ENCODE measurements at regions not wholly inside any gene's neighbourhood (a gene's known extent, or its start where the extent isn't known, plus 50 kb on each side); places are given as distances from the start of the nearest gene placed in this dataset.
A peak's percentile ranks its signal among the peaks of the same experiment; 100 is the strongest.

DNA sequence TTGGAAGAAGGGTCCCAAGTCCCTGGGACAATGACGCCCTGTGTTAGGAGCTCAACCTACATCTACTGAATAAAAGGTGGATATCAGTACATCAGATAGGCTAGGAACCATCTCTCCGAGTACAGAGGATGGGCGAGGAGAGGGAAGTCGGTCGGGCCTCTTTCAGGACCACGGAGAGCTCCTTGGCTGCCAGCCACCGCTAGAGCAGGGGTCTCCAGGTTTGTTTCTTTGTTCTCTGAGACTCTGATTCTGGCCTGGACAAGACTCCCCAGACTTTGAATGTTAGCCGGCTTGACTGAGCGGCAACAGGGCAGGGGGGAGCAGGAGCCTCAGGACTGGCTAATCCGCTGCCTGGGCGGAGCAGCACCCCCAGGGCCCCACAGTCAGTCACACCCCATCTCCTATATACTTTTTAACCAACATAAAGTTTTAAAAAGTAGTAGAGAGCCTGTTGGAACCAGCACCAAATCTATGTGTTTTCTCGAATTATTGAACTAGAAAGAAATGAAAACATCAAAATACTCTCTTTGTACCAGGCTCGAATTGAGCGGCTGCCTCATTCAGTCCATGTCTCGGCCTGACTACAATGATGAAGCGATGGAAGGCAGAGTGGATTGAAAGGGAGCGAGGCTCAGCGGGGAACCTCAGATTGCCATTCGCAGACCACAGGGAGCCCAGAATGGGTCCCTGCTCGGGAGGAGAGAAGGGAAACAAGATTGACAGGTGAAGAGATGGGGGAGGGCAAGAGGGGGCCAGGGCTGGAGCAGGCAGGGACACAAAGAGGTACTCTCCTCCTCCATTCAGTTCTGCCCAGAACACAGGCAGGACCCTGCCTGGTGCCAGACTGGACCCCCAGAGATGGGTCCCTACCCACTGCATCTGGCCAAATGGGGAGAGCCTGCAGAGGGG is 131.6 kb downstream of the TPRA1 start:
- peak; percentile 71 for DNase-seq

DNA sequence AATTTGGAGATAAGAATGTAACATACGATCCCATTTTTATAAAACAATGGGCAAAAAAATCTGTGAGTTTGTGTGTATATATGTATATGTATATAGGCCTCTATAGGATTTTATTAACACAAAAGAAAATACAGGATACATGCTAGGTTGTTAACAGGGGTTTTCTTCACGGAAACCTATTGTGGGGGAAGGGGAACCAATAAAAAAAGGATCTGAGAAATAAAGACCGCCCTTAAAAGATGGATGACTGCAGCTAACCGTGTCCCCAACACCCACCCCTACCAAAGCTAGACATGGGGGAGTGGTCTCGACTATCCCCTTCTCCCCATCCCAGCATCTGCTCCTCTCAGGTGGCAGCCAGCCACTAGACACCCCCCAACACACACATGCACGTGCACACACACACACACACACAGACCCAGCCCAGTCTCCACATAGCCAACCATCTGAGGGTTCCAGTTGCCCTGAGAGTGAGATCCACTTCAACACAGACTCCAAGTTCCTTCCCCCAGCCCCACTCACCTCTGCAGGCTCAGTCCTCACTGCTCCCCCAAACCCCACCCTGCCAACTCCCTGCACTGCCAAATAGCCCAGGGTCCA is 132.9 kb downstream of the TPRA1 start:
- DNase-seq = no peak

DNA sequence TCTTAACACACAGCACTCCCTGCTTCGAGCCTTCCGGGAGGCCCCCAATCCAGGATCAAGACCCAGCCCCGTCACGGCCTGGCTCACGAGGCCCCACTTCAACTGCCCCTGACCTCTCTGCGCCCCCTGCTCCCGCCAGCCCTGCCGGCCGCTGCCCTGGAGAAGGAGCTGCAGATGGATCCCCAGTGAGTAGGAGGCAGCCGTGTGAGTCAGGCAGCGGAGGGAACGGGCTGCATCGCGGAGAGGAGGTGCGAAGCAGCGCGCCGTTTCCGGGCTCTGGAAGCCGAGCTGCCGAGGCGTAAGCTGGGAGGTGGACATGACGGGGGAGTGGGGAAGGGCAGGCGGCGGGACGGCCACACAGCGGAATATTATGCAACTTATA is 133.4 kb downstream of the TPRA1 start:
- peak; percentile 25 for DNase-seq

DNA sequence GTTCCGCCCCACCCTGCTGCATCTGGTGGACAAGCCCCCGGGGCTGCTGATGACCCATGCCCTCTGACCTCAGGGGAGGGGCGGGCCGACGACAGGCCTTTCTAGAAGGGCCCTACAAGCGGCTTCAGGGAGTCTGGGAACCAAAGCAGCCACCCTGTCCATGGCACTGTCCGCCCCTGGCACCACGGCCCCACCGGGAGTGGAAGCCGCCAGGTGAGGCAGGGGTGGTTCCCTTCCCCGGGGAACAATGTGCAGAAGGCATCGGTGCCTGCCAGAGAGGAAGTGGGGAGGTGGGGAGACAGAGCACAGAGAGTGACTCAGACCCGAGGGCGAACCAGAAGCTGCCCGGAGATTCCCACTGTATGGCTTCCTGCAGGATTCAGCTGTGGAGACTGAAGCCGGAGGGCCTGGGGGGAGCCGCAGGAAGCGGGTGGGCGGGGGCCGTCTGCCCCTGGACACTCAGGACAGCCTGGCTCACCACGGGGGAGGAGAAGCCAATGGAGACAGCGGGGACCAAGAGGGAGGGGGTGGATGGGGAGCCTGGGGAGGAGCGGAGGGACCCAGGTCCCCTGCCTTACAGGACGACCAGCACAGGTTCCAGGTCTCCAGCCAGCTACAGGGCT is 134.0 kb downstream of the TPRA1 start:
- no peak for DNase-seq

DNA sequence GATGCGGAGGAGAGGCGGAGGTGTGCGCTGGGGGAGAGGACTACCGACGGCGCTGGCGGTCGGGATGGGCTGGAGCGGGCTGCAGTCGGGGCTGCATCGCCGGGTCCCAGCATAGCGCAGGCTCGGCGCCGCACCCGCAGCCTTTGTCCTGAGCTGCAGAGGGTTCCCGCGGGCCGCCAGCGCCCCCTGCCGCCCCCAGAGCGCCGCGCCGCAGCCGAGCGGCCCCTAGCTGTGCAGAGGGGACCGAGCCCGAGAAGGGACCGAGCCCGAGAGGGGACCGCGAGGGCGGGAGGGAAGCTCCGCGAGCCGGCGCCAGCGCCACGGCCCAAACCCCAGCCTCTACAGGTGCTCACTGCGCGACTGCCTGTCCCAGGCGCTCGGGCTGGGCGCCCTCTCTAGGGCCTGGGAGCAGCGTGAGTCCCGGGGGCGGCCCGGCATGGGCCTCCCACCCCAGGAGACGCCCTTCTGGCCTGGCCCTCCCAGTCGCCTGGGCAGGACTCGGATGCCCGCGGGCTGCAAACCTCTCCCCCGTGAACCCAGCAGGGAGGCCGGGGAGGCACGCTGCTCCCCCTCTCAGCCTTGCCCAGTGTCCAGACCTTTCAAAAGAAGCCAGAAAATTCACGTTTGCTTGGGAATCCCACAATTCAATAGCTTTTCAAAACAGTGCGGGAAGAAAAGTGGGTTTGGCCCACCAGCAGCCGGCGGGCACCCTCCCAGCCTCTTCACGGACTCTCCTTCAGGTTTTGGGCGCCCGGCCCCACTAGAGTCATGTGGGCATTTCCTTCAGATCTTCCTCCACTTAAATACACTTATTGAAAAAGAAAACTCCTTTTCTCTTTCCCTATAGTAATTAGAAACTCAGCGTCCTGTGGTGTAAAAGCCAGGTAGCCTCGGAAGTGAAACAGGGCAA is 134.7 kb downstream of the TPRA1 start:
- peak; percentile 85 for DNase-seq

- DNase-seq = no peak
Measured at GRCh38 chr3:127454968-127455367, 135.6 kb downstream of the TPRA1 start.

GRCh38 chr3:127454051-127454450 is 136.5 kb downstream of the TPRA1 start:
- peak; percentile 9 for DNase-seq

DNA sequence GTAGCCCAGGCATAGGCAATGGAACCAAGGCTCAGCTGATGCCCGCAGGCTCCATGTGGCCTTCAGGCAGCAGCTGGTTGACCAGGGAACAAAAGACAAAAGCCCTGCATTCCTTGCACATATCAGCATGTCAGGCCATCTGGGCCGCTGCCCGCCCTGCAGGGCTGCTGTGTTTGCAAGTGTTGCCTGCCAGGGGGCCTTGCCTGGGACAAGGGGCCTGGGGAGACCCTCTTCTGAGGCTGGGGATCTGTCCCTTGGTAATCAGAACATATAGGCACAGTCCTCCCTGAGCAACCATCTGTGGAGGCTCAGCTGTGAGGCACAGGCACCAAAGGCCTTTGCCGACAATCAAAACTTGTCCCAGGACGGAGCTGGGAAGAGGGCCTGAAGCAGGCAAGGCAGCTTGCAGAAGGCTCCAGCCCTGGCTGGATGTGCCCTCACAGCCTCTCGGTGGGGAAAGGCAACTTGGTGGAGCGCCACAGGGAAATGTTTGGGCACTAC is 138.2 kb downstream of the TPRA1 start:
- no peak for DNase-seq

- DNase-seq = no peak
Measured at GRCh38 chr3:127451321-127451720, 139.2 kb downstream of the TPRA1 start.

- DNase-seq = peak; percentile 16
Measured at GRCh38 chr3:127450331-127450730, 140.2 kb downstream of the TPRA1 start.

- peak; percentile 2 for DNase-seq
Measured at GRCh38 chr3:127449486-127450212, 140.9 kb downstream of the TPRA1 start.

- peak; percentile 5 for DNase-seq
Measured at GRCh38 chr3:127448671-127449070, 141.9 kb downstream of the TPRA1 start.

- DNase-seq = no peak
Measured at GRCh38 chr3:127448161-127448561, 142.4 kb downstream of the TPRA1 start.

GRCh38 chr3:127446756-127447155 is 143.8 kb downstream of the TPRA1 start:
- peak; percentile 9 for DNase-seq

DNA sequence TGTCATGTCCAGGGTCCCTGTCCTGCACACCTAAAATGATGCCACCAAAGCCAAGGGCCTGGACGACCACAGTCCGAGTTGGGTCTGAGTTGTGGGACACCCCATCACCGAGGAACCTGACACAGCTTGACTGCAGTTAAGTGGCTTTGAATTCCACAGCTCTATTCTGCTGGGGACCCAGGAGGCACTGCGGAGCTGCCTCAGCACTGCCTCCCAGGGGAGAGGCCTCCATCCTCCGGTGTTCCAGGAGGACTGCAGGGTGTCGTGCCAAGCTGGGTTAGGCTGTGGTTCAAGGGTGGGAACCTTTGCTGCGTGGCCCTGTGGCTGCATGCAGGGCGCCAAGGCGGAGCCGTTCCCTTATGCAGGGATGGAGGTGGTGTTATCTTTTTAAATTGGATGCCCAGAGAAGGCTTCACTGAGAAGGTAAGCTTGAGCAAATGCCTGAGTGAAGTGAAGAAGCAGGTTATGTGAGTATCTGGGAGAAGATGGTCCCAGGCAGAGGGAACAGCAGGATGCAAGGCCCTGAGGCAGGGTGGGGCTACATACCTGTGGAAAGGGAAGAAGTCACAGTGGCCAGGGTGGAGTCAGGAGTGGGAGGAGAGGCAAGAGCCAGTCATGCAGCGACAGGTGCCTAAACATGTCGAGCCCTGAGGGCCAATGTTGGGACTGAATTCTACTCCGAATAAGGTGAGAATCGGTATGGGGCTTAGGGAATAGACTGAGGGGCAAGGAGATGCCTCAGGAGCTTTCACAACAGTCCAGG is 144.8 kb downstream of the TPRA1 start:
- DNase-seq = peak; percentile 2

GRCh38 chr3:127444761-127445160 is 145.8 kb downstream of the TPRA1 start:
- peak; percentile 3 for DNase-seq

GRCh38 chr3:127443581-127444375 is 146.8 kb downstream of the TPRA1 start:
- peak; percentile 11 for DNase-seq

DNA sequence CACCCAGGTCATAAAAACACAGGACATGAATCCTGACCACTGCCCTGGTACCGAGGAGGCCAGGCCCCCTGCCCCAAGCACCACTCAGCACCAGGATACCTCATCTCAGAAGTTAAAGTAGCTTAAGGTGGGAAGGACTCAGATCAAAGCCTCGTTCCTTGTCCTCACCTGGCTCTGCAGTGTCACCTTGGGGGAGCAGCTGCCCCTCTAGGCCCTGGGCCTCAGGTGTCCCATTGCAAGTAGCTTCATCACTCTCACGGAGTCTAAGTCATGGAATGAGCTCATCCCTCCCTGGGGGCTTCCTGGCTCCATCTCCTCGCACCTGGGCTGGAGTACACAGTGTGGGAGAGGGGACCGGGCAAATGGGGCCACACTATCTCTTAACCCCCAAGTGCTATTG is 148.0 kb downstream of the TPRA1 start:
- peak; percentile 5 for DNase-seq

DNA sequence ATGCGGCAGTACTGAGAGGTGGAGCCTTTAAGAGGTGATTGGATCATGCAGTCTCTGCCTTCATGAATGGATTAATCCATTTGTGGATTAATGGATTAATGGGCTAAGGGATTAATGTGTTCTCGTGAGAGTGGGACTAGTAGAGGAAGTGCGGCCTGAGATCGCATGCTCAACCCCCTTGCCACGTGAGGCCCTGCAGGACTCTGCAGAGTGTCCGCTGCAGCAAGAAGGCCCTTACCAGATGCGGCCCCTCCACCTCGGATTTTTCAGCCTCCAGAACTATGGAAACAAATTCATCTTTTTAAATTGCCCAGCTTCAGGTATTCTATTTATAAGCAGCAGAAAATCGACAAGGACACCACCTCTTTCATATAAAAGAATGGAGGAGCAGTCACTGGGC is 148.8 kb downstream of the TPRA1 start:
- peak; percentile 2 for DNase-seq

GRCh38 chr3:127440384-127440783 is 150.1 kb downstream of the TPRA1 start:
- DNase-seq = no peak
